ENCODE measurements at regions not wholly inside any gene's neighbourhood (a gene's known extent, or its start where the extent isn't known, plus 50 kb on each side); places are given as distances from the start of the nearest gene placed in this dataset.
"Not testable (repeated sequence)": the region's sequence is repeated elsewhere in the genome, so short reads cannot be mapped to it uniquely, and the experiment has no call there.

- no peak for TF ChIP-seq ZFX (IDR thresholded peaks at IDR 0.05)
- TF ChIP-seq CTCF (conservative IDR thresholded peaks at IDR 0.05): no peak
- H3K27ac ChIP-seq: no peak overlapping the region
These were observed 210.7 kb downstream of the EFCAB11 start for GRCh38 chr14:89743828-89744227.

- no peak overlapping the region; the same call in 1 of the 2 replicates for H3K27ac ChIP-seq
- no peak for TF ChIP-seq CTCF (conservative IDR thresholded peaks at IDR 0.05)
These were observed 214.3 kb downstream of the EFCAB11 start for GRCh38 chr14:89740241-89740640.

GRCh38 chr14:89736881-89737280 is 217.6 kb downstream of the EFCAB11 start:
- no peak for TF ChIP-seq ZFX (IDR thresholded peaks at IDR 0.05)
- TF ChIP-seq CTCF (conservative IDR thresholded peaks at IDR 0.05): no peak
- no peak overlapping the region for H3K27ac ChIP-seq

- no peak overlapping the region for H3K27ac ChIP-seq
These were observed 223.1 kb downstream of the EFCAB11 start for GRCh38 chr14:89731396-89731933.

GRCh38 chr14:89730687-89731086 is 223.8 kb downstream of the EFCAB11 start:
- no peak overlapping the region for H3K27ac ChIP-seq
- no peak for TF ChIP-seq CTCF (conservative IDR thresholded peaks at IDR 0.05)
- no peak for TF ChIP-seq ZFX (IDR thresholded peaks at IDR 0.05)

More at GRCh38 chr14:89731396-89731933, 223.1 kb downstream of the EFCAB11 start:
- TF ChIP-seq CTCF (conservative IDR thresholded peaks at IDR 0.05): no peak
- no peak for TF ChIP-seq ZFX (IDR thresholded peaks at IDR 0.05)

GRCh38 chr14:89728964-89729363 is 225.6 kb downstream of the EFCAB11 start:
- no peak overlapping the region for H3K27ac ChIP-seq
- TF ChIP-seq ZFX (IDR thresholded peaks at IDR 0.05): no peak

GRCh38 chr14:89726226-89726625 is 228.3 kb downstream of the EFCAB11 start:
- H3K27ac ChIP-seq: not testable (repeated sequence)

- H3K27ac ChIP-seq: no peak overlapping the region
- no peak for TF ChIP-seq CTCF (conservative IDR thresholded peaks at IDR 0.05)
- no peak for TF ChIP-seq ZFX (IDR thresholded peaks at IDR 0.05)
These were observed 229.9 kb downstream of the EFCAB11 start for GRCh38 chr14:89724628-89724960.
